Stimulated activated CD4-positive, alpha-beta T cell treated with anti-CD3 and anti-CD28 coated beads, Interleukin-12 subunit alpha, Interleukin-12 subunit beta, amount 100 ng/mL, for 48 hours (primary cell): ENCODE measurements at regions not wholly inside any gene's neighbourhood (a gene's known extent, or its start where the extent isn't known, plus 50 kb on each side); places are given as distances from the start of the nearest gene placed in this dataset.
"Not testable (repeated sequence)": the region's sequence is repeated elsewhere in the genome, so short reads cannot be mapped to it uniquely, and the experiment has no call there.

Source experiments
- DNase-seq, 3 donors: peaks; one replicate each; pipeline ENCODE4 v3.0.0-alpha.2; 2020; ENCODE audit warnings: low read depth in 2 of 3, low spot score in 1 of 3

GRCh38 chr2:87594611-87594992, 153.3 kb upstream of the PLGLB2 start:
- DNase-seq = not testable (repeated sequence)

GRCh38 chr2:87595017-87595416, 152.9 kb upstream of the PLGLB2 start:
- DNase-seq = not testable (repeated sequence)

GRCh38 chr2:87600961-87601360, 146.9 kb upstream of the PLGLB2 start:
- not testable (repeated sequence) for DNase-seq

- not testable (repeated sequence) for DNase-seq
These were observed 145.8 kb upstream of the PLGLB2 start for GRCh38 chr2:87602118-87602517.

- not testable (repeated sequence) for DNase-seq
These were observed 145.2 kb upstream of the PLGLB2 start for GRCh38 chr2:87602728-87603127.

GRCh38 chr2:87603418-87604278, 144.2 kb upstream of the PLGLB2 start:
- not testable (repeated sequence) for DNase-seq

GRCh38 chr2:87604279-87604818, 143.5 kb upstream of the PLGLB2 start:
- not testable (repeated sequence) for DNase-seq

GRCh38 chr2:87604980-87605379, 142.9 kb upstream of the PLGLB2 start:
- DNase-seq = not testable (repeated sequence)

- not testable (repeated sequence) for DNase-seq
These were observed 139.3 kb upstream of the PLGLB2 start for GRCh38 chr2:87608377-87609166.

GRCh38 chr2:87610974-87611373, 136.9 kb upstream of the PLGLB2 start:
- DNase-seq = not testable (repeated sequence)

GRCh38 chr2:87611416-87611815, 136.5 kb upstream of the PLGLB2 start:
- not testable (repeated sequence) for DNase-seq

GRCh38 chr2:87611956-87612355, 135.9 kb upstream of the PLGLB2 start:
- not testable (repeated sequence) for DNase-seq

GRCh38 chr2:87614829-87615434, 133.0 kb upstream of the PLGLB2 start:
- not testable (repeated sequence) for DNase-seq

- DNase-seq = not testable (repeated sequence)
These were observed 128.8 kb upstream of the PLGLB2 start for GRCh38 chr2:87619121-87619520.

- not testable (repeated sequence) for DNase-seq
These were observed 126.7 kb upstream of the PLGLB2 start for GRCh38 chr2:87621139-87621538.

GRCh38 chr2:87622720-87623119, 125.2 kb upstream of the PLGLB2 start:
- DNase-seq = not testable (repeated sequence)

GRCh38 chr2:87629491-87630458, 118.1 kb upstream of the PLGLB2 start:
- peak in 1 of 3 donors; percentile 21 for DNase-seq

GRCh38 chr2:87630892-87631291, 117.0 kb upstream of the PLGLB2 start:
- not testable (repeated sequence) for DNase-seq

- peak in 1 of 3 donors; percentile 24 for DNase-seq
These were observed 116.5 kb upstream of the PLGLB2 start for GRCh38 chr2:87631402-87631801.
